Fibroblast of villous mesenchyme (primary cell): ENCODE measurements at regions not wholly inside any gene's neighbourhood (a gene's known extent, or its start where the extent isn't known, plus 50 kb on each side); places are given as distances from the start of the nearest gene placed in this dataset.

Source experiments
- DNase-seq: peaks from one replicate; pipeline ENCODE4 v3.0.0-alpha.2; 2010; ENCODE audit warnings: low read depth
- H3K4me3 ChIP-seq: 2 replicates; pipeline ENCODE4 v1.5.1; 2011; ENCODE audit warnings: low read depth, mild to moderate bottlenecking, low read length
- CTCF ChIP-seq: IDR thresholded peaks from 2 replicates; pipeline ENCODE4 v1.5.1; 2012; ENCODE audit warnings: low read depth, mild to moderate bottlenecking, low read length; ENCODE audit not compliant: insufficient read depth

GRCh38 chr15:62430552-62430951, 265.5 kb upstream of the C2CD4B start:
- H3K4me3 ChIP-seq, result no peak overlapping the region
- no peak for DNase-seq
- no peak for TF ChIP-seq CTCF

GRCh38 chr15:62431008-62431797, 266.1 kb upstream of the C2CD4B start:
- no peak for TF ChIP-seq CTCF
- H3K4me3 ChIP-seq, result no peak overlapping the region
- no peak for DNase-seq

GRCh38 chr15:62431817-62432216, 266.7 kb upstream of the C2CD4B start:
- peak; percentile 21 for DNase-seq
- TF ChIP-seq CTCF, result no peak
- no peak overlapping the region for H3K4me3 ChIP-seq

- TF ChIP-seq CTCF, result no peak
- peak; percentile 62 for DNase-seq
- no peak overlapping the region for H3K4me3 ChIP-seq
Measured at GRCh38 chr15:62432702-62433398, 267.8 kb upstream of the C2CD4B start.

- no peak for DNase-seq
- no peak overlapping the region for H3K4me3 ChIP-seq
- TF ChIP-seq CTCF, result no peak
Measured at GRCh38 chr15:62436235-62436634, 271.1 kb upstream of the C2CD4B start.

- DNase-seq, result no peak
- H3K4me3 ChIP-seq, result no peak overlapping the region
- no peak for TF ChIP-seq CTCF
Measured at GRCh38 chr15:62437753-62438152, 272.7 kb upstream of the C2CD4B start.

GRCh38 chr15:62439543-62440016, 274.5 kb upstream of the C2CD4B start:
- DNase-seq, result peak; percentile 79
- TF ChIP-seq CTCF, result no peak

More at GRCh38 chr15:62439543-62440016, 274.5 kb upstream of the C2CD4B start:
- no peak overlapping the region for H3K4me3 ChIP-seq
